ENCODE measurements at regions not wholly inside any gene's neighbourhood (a gene's known extent, or its start where the extent isn't known, plus 50 kb on each side); places are given as distances from the start of the nearest gene placed in this dataset.

DNA sequence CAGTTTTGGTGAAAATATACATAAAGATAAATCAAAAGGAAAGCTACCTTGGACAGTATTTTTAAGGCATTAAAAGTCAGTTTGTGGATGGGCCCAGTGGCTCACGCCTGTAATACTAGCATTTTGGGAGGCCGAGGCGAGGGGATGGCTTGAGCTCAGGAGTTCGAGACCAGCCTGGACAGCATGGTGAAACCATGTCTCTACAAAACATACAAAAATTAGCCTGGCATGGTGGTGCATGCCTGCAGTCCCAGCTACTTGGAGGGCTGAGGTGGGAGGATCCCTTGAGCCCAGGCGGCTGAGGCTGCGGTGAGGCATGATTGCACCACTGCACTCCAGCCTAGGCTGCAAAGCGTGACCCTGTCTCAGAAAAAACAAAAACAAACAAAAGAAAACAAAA lies 1253.8 kb downstream of the MRPL39 start:
- DNase-seq (ENCODE audit: low spot score): no peak

DNA sequence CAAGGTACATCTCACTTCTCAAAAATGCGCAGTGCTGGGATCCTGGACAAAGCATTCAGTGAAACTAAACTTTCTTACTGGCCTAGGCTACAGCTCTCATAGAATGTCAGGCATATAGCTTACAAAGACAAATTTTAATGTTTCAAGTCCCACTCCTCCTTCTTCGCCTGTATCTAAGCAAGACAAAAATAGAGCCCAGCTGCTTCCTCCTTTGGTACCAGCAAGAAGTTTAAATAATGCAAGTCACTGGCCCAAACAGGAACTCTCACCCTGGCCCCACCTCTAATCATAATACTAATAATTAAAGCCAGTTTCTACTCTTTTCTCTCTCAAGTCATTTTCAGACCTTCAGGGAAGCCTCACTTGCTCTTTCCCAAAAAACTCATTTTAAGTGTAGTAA lies 1267.9 kb downstream of the MRPL39 start:
- no peak for DNase-seq (ENCODE audit: low spot score)

DNA sequence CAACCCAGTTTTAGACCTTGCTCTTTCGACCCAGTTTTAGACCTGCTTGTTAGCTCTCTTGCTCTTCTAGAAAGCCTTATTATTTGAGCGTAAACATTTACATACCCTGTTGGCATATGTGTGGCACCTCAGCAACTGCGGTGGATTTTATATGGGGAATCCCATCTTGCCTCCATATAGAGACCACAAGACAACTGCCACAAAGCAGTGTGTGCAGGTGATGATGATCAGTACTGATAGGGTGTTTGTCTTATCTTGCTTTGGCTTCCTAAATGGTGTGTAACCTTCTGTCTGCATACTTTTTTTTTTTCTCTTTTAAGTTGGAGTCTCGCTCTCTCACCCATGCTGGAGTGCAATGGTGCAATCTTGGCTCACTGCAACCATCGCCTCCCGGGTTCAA lies 1270.8 kb downstream of the MRPL39 start:
- DNase-seq (ENCODE audit: low spot score): no peak

DNA sequence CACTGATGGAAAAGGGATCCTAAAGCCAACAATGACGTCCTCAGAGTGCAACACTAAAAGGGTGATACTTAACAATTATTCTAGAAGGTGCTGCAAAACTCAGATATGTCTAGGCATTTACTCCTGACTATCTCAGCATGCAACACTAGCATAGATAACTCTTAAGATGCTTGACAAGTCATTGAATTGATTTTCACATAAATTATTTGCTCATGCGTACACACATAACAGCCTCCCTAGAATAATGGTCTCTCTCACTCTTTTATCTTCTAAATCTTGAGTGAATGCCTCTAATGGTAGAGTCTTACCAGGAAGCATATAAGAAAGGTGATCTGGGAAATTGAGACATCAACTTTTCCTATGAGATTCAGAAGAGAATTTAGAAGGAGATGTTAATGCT lies 1283.7 kb downstream of the MRPL39 start:
- DNase-seq (ENCODE audit: low spot score): no peak

DNA sequence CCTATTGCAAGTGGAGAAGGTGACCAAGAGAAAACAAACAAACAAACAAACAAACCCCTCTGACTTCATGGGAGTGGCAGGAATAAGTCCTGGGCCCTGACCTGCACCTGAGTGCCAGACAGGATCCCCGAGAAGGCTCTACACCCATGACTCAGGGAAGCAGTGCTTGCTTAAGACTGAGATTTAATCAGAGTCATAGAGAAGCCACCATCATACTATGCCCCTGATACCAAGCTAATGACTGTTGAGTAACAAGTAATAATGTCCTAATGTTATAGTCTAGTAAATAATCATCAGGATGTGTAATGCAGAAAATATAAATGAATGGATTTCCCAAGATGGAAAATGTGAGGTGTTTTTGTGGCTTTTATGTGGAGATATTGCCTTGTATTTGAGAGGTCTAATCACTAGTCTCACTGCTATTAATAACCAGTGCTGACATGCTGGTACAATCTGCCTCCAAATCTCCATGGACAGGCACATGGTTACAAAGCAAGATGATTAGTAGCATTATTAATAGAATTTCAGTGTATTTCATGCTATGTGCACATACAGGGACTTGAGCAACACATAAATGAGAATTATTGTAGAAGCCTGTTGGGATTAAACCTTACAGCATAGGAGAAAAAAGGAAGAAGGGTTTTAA lies 1290.9 kb downstream of the MRPL39 start:
- no peak for DNase-seq (ENCODE audit: low spot score)

DNA sequence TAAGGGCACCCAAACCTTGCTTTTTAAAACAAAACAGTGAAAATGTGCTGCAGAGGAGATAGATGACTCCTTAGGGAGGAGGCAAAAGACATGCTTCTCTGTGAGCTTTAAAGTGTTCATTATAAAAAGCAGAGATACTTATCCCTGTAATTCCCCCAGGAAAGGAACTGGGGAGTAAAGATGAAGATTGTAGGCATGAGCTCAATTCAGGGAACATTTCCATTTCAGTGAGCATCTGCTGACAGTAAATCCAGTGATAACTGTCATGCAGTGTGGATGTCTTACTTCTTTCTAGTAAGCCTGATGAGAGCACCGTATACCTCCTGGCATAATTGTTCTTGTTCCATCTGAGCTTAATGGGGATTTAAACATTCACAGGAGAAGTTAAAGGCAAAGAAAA lies 1296.5 kb downstream of the MRPL39 start:
- DNase-seq (ENCODE audit: low spot score): no peak

DNA sequence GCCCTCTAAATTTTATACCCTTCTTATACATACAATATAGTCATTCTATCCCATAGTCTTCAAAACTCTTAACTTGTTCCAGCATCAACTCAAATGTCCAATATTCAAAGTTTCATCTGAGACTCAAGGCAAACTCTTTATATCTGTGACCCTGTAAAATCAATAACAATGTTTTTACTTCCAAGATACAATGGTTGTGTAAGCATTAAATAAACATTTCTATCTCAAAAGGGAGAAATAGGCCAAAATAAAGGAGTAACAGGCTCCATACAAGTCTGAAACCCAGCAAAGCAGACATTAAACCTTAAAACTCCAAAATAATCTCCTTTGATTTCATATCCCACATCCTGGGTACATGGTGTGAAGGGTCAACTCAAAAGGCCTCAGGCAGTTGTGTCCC lies 1299.1 kb downstream of the MRPL39 start:
- DNase-seq (ENCODE audit: low spot score): no peak

DNA sequence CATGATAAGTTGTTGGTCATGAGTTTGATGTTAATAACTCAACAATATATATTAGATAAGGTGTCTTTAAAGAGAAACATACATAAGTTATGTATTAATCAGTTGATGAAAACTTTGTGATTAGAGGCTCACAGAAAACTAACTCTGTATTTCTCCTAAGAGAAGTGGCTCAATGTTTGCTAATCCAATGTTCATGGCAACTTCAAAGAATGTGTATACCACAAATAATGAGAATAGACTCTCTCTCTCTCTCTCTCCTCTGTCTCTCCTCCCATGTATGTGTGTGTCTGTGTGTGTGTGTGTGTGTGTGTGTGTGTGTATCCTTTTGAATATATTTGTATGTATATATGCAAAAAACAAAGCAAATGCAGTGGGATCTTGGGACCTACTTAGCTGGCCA lies 1304.9 kb downstream of the MRPL39 start:
- no peak for DNase-seq (ENCODE audit: low spot score)

DNA sequence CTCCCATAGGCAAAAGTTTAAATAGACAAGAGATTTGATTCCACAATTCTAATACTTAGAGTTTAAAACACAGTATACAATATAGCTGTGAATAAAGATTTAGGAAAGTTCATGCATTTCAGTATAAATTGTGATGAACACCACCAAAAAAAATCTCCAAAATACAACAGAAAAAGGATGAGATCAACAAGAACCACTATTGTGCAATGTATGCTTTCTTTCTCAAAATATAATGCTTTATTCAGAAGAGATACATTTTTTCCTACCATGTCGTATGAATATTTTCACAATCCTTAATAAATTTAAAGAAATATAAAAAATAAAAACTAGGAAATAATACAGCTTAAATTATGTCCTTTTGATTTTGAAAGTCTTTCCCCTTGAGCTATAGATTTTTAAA lies 1309.2 kb downstream of the MRPL39 start:
- no peak for DNase-seq (ENCODE audit: low spot score)

DNA sequence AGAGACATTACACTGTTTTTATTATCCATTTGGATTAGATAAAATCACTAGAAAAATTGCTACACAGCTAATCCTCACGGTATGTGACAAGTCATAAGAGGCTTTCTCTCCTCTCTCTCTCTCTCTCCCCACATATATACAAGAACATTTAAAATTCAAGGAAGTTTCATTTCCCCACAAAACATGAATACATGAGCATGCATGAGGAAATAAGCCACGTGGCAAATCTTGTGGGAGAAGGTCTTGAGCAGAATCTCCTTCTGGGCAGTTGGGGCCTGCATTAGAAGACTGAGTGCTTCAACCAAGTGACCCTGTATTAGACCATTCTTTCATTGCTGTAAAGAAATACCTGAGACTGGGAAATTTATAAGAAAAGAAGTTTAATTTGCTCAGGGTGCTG lies 1313.1 kb downstream of the MRPL39 start:
- DNase-seq (ENCODE audit: low spot score): no peak

DNA sequence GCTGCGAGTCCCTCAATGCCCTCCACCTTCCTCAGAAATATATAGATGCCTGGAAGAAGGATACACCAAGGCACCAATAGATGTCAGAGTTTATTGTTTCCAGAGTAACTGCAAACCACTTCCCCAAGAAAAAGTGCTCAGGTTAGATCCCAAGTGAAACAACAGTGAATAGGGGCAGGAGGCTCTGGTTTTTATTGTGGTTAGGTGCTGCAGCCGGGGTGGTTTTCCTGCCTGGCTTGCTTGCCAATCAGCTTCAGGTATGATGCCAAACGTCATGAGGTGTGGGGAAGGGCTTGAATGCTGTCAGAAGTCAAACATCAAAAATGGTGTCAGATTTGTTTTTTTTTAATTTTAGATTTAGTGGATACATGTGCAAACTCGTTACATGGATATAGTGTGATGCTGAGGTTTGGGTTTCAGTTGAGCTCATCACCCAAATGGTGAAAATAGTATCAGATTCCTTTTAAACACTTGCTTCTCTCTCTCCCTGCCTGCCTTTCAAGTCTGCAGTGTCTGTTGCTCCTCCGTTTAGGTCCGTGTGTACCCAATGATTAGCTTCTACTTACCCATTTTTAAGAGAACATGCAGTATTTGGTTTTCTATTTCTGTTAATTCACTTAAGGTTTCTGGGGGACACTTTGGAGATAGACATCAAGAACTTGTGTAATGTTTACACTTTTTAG lies 1317.0 kb downstream of the MRPL39 start:
- DNase-seq (ENCODE audit: low spot score): peak; percentile 27

DNA sequence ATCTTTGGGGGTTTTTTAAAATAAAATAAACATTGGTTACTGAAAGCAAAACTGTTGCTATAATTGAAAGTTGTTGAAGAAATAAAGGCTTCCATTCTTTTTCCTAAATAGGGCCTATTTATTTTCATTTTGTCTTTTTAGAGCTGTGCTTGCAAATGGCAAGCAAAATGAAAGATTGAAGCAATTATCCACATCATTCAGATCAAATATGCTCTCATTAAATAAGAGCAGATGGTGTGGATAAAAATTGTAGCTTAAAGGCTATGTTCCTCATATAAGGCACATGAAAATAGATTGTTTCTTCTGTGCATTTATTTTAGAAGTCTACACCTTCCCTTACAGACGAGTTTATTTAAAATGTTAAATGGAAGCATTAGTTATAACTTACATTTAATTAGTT lies 1317.7 kb downstream of the MRPL39 start:
- no peak for DNase-seq (ENCODE audit: low spot score)

DNA sequence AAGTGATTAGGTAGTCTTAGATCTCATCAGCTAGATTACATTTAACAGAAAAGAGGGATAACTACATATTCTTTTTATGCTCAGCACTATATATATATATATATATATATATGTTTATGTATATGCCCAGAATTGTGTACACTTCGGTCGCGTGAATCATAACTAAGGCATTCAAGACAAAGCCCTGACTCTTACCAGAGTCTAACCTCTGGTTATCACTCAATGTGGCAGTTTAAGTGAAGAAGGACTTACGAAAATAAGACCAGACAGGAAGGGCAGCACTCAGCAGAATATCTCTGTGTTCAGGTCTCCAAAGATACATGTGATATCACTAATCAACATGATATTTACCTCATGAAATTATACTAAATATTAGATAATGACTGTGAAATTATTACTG lies 1326.7 kb downstream of the MRPL39 start:
- DNase-seq (ENCODE audit: low spot score): no peak

DNA sequence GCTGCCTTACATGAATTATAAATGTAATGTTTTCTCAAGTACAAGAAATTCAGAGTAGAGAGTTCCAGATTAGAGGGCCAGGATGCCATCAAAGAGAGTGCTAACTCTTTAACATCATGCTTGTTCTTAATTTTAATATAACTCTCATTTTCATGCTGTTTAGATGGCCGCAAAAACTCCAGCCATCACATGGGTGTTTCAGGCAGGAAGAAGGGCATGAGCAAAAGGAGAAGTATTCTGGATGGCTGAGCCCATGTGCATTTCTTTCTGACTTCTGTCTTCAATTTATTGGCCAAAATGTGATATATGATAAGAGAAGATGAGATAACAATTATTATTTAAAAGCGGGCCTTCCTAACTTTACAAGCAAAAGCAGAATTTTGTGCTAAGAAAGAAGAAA lies 1328.6 kb downstream of the MRPL39 start:
- DNase-seq (ENCODE audit: low spot score): no peak

DNA sequence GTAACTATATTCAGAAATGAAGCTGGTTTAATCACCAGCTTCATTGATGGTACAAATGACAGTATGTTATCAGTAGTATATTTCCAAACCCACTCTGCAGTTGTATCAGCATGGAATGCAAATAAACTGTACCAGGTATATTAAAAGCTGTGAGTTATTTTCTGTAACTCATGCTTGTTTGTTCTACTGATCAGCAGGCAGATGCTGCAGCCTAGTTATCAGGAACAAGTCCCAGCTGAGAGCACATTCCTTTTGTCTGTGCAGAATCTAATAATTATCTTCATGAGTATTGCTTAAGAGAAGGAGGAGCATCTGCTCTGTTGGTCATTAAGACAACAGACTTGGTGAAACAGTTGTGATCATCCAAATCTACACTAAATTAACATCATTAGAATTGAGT lies 1331.1 kb downstream of the MRPL39 start:
- DNase-seq (ENCODE audit: low spot score): no peak

DNA sequence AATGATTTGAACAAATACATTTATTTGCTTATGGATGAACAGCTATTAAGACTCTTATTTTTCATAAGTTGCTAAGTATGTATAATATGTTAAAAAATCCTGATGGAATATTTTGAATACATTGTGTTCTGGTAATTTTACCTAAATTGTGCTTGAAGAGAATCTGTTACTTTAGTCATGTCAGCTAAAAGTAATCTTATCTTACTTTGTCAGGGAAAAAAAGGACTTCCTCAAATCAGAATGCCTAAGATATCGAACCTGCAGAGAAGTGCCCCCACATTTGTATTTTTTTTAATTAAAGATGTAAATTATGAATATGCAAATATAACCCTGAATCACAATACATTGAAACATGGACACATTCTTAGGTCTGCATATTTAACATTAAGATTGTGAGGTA lies 1331.7 kb downstream of the MRPL39 start:
- DNase-seq (ENCODE audit: low spot score): no peak

DNA sequence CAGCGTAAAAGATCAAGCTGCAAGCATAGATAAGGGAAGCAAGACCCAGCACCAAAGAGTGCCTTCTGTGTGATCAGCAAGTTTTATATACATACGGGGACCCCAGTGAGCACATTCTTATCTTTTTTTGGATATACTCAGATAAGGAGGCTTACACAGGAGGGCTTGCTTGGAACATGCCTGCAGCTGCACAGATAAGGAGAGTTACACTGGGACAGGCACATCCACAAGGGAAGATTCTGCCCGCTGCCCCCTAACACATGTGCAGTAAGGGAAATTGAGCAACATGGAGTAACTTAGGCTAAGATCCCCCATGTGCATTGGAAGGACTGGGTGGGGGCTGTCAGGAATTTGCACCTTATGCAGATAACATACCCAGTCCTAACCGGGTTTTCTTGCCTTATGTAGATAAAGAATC lies 1334.8 kb downstream of the MRPL39 start:
- no peak for DNase-seq (ENCODE audit: low spot score)

DNA sequence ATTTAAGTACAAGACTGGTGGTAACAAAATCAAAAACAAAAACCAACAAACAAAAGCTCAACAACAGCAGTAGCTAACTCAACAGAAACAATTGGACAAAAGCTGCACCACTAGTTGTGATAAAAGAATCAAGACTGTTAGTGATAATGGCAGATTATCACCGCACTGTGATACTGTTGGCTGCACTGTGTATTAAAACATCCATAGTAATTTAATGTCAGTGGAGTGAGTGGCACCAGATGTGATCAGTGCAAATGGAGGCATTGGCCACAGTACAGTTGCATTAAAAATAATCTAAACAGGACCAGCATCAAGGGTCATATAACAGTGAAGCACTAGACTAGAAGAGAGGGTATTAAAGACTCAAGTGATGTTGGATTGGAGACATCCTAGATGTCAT lies 1341.3 kb downstream of the MRPL39 start:
- DNase-seq (ENCODE audit: low spot score): no peak

DNA sequence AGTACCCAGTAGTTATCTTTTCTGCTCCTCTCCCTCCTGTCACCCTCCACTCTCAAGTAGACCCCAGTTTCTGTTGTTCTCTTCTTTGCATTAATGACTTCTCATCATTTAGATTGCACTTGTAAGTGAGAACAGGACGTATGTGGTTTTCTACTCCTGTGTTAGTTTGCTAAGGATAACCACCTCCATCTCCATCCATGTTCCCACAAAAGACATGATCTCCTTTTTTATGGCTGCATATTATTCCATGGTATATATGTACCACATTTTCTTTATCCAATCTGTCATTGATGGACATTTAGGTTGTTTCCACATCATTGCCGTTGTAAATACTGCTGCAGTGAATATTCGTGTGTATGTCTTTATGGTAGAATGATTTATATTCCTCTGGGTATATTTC lies 1346.5 kb downstream of the MRPL39 start:
- no peak for DNase-seq (ENCODE audit: low spot score)

DNA sequence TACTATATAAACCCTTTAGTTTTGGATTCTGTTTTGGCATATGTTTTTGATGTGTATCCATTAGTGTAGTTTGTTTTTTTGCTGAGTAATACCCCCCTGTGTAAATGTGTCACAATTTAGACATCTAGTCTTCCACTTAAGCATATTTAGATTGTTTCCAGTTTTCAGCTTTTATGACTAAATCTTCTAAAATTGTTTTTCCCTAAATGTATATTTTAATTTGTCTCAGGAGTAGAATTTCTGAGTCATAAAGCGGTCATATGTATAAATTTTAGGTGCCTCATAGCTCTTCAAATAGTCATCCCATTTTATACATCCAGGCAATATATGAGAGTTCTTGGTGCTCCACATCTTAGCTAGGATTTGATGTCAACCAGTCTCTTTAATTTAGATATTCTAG lies 1348.0 kb downstream of the MRPL39 start:
- DNase-seq (ENCODE audit: low spot score): no peak

DNA sequence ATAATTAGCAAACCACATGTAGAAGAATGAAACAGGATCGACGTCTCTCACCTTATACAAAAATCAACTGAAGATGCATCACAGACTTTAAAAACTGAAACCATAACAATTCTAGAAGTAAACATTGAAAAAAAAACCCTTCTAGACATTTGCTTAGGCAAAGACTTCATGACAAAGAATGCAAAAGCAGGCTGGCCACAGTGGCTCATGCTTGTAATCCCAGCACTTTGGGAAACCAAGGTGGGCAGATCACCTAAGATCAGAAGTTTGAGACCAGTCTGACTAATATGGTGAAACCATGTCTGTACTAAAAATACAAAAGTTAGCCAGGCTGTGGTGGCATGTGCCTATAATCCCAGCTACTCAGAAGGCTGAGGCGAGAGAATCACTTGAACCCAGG lies 1351.7 kb downstream of the MRPL39 start:
- DNase-seq (ENCODE audit: low spot score): no peak

DNA sequence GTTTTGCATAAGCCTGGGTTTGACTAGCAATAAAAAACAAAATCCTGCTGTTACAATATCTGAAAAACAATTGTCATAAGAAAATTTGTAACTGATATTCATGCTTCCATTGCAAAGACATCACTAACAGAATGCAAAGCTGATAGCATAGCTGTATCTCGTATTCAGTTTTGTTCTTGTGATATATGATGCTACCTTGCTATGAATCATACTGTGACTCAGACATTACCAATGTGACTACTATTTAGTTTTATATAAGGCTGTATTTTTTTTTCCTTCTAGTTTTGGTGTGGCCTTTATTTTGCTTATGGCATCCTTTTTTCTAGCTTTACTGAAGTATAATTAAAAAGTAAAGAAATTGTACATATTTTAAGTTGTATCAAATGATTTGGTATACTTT lies 1381.8 kb downstream of the MRPL39 start:
- DNase-seq (ENCODE audit: low spot score): peak; percentile 70

DNA sequence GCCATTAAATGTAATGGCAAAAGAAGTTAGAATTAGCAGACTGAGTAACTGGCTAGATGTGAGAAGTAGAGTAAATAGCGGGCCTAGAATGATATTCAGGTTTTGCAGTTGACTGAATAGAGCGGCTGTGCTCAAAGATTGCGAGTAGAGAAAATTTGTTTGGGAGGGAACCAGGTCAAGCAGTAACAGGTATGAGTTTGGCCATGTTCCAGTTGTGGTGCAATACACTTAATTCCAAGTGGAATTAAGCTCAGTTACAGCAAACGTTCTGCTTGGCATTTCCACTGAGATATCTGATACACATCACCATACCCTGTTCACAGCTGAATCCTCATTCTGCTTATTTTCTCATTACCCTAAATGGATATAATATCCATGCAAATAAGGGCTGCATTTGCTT lies 1382.9 kb downstream of the MRPL39 start:
- DNase-seq (ENCODE audit: low spot score): no peak

DNA sequence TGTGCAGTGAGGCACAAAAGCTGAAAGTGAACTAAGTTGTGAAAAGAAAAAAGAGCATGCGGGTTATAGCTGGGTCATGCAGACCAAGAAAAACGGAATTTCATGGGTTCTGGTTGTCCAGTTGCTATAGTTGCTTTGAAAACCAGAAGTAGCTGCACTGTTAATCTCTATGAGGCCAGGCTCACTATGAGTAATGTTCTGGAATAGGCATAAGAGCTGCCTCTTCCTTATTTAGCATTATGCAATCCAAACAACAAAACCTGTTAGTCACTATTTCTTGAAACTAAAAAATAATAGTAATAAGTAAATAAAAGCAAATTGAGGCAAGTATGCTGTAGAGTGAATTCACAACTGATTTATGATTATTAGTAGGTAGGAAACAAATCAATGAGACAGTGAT lies 1383.7 kb downstream of the MRPL39 start:
- no peak for DNase-seq (ENCODE audit: low spot score)
